ENCODE measurements at regions not wholly inside any gene's neighbourhood (a gene's known extent, or its start where the extent isn't known, plus 50 kb on each side); places are given as distances from the start of the nearest gene placed in this dataset.

- intact Hi-C loops (cut with DNase I): no loop called here
- Histone ChIP-seq H3K4me3 (no peak overlapping the region), H3K27me3 (replicated peaks; ENCODE audit: insufficient read depth) (no peaks in the 10 kb centered on the region), H3K27ac (no peak overlapping the region), H3K4me1 (replicated peaks) (no peaks in the 10 kb centered on the region), H3K9me3 (no peaks in the 10 kb centered on the region), H3K36me3 (no peaks in the 10 kb centered on the region)
- TF ChIP-seq POLR2A (IDR thresholded peaks at IDR 0.05): no peak
- TF ChIP-seq POLR2AphosphoS5 (IDR thresholded peaks at IDR 0.05): no peak
- DNase-seq (ENCODE audit: low spot score): no peak
Measured at GRCh38 chr3:31086148-31086547, 191.7 kb upstream of the GADL1 start.

- intact Hi-C loops (cut with DNase I): no loop called here
- DNase-seq (ENCODE audit: low spot score): peak; percentile 8
Measured at GRCh38 chr3:31086698-31087097, 192.2 kb upstream of the GADL1 start.

DNA sequence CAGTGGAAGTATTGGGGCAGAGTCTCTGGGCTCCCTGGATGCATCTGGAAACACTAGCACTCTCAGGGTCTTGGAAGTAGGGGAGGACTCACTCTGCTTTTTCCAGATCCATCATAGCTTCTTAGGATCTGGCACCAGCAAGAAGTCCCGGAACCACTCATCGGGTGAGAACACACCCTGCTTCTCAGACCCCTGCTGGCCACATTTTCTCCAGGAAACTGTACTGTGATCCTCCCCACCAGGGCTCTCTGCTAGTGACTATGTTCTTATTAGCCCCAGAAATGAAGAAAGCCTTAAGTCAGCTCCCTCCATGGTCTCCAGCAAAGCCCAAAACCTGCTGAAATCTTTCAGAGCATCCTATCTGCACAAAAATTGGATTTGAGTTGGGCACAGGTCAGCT is 197.3 kb upstream of the GADL1 start:
- no peak for TF ChIP-seq POLR2A (IDR thresholded peaks at IDR 0.05)
- no peak for TF ChIP-seq CTCF (IDR thresholded peaks at IDR 0.05)
- no peak for TF ChIP-seq POLR2AphosphoS5 (IDR thresholded peaks at IDR 0.05)
- WGBS: 78% methylated on average over 2 of the region's 2 CpGs
- Histone ChIP-seq H3K4me1 (replicated peaks) (no peaks in the 10 kb centered on the region), H3K4me3 (no peak overlapping the region), H3K9me3 (no peaks in the 10 kb centered on the region), H3K36me3 (no peaks in the 10 kb centered on the region), H3K27me3 (replicated peaks; ENCODE audit: insufficient read depth) (no peaks in the 10 kb centered on the region), H3K27ac (no peak overlapping the region)
- DNase-seq (ENCODE audit: low spot score): no peak
- intact Hi-C loops (cut with DNase I): no loop called here

More at GRCh38 chr3:31086698-31087097, 192.2 kb upstream of the GADL1 start:
- TF ChIP-seq POLR2A (IDR thresholded peaks at IDR 0.05): no peak
- Histone ChIP-seq H3K36me3 (no peaks in the 10 kb centered on the region), H3K4me1 (replicated peaks) (no peaks in the 10 kb centered on the region), H3K9me3 (no peaks in the 10 kb centered on the region), H3K27me3 (replicated peaks; ENCODE audit: insufficient read depth) (no peaks in the 10 kb centered on the region), H3K27ac (no peak overlapping the region), H3K4me3 (no peak overlapping the region)

GRCh38 chr3:31092748-31093589 is 198.5 kb upstream of the GADL1 start:
- no peaks in the 10 kb centered on the region for H3K27me3 ChIP-seq (replicated peaks; ENCODE audit: insufficient read depth)
- H3K36me3 ChIP-seq: no peaks in the 10 kb centered on the region
- no peak for DNase-seq (ENCODE audit: low spot score)
- intact Hi-C loops (cut with DNase I): no loop called here
- no peaks in the 10 kb centered on the region for H3K4me1 ChIP-seq (replicated peaks)
- no peak overlapping the region for H3K4me3 ChIP-seq
- TF ChIP-seq CTCF (IDR thresholded peaks at IDR 0.05) (no peak), POLR2A (IDR thresholded peaks at IDR 0.05) (no peak), POLR2AphosphoS5 (IDR thresholded peaks at IDR 0.05) (no peak)
- H3K27ac ChIP-seq: no peak overlapping the region
- 78% methylated on average over 6 of the region's 6 CpGs for WGBS
- no peaks in the 10 kb centered on the region for H3K9me3 ChIP-seq

GRCh38 chr3:31093606-31094005 is 199.1 kb upstream of the GADL1 start:
- WGBS: 97% methylated on average over 3 of the region's 3 CpGs
- TF ChIP-seq POLR2A (IDR thresholded peaks at IDR 0.05) (no peak), CTCF (IDR thresholded peaks at IDR 0.05) (no peak), POLR2AphosphoS5 (IDR thresholded peaks at IDR 0.05) (no peak)
- no peak overlapping the region for H3K4me3 ChIP-seq
- H3K9me3 ChIP-seq: no peaks in the 10 kb centered on the region
- no peaks in the 10 kb centered on the region for H3K36me3 ChIP-seq
- intact Hi-C loops (cut with DNase I): no loop called here
- DNase-seq (ENCODE audit: low spot score): no peak
- H3K4me1 ChIP-seq (replicated peaks): no peaks in the 10 kb centered on the region
- no peak overlapping the region for H3K27ac ChIP-seq
- no peaks in the 10 kb centered on the region for H3K27me3 ChIP-seq (replicated peaks; ENCODE audit: insufficient read depth)

DNA sequence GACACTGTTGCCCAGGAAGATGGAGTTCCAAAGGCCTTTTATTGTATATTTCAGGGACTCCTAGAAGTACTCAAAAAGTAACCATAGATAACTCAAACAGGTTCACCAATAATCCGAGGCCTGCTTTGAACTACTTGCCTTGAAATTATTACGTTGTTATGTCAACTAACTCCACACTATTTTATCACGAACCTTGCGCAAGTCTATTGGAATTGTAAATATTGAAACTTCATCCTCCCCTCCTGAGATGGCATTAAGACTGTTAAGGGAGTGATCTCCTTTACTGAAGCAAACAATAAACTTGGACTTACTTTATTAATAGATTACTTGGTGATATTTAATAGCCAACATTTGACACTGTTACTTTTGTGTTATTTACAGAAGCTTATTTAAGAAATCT is 199.6 kb upstream of the GADL1 start:
- Histone ChIP-seq H3K4me1 (replicated peaks) (no peaks in the 10 kb centered on the region), H3K27ac (no peak overlapping the region), H3K36me3 (no peaks in the 10 kb centered on the region), H3K27me3 (replicated peaks; ENCODE audit: insufficient read depth) (no peaks in the 10 kb centered on the region), H3K4me3 (no peak overlapping the region), H3K9me3 (no peaks in the 10 kb centered on the region)
- peak; percentile 20 for DNase-seq (ENCODE audit: low spot score)
- intact Hi-C loops (cut with DNase I): no loop called here
- 65% methylated on average over 4 of the region's 4 CpGs for WGBS
- peak; percentile 76 for TF ChIP-seq POLR2AphosphoS5 (IDR thresholded peaks at IDR 0.05)
- TF ChIP-seq POLR2A (IDR thresholded peaks at IDR 0.05): no peak
- no peak for TF ChIP-seq CTCF (IDR thresholded peaks at IDR 0.05)

Measured in prostate gland (tissue), 2 donors.